Esophagus (tissue), 2 donors: ENCODE measurements at regions not wholly inside any gene's neighbourhood (a gene's known extent, or its start where the extent isn't known, plus 50 kb on each side); places are given as distances from the start of the nearest gene placed in this dataset.

Source experiments
- H3K27ac ChIP-seq, 2 donors: one replicate each; pipeline ENCODE4 v1.5.1; 2013; ENCODE audit warnings: low read depth in 2 of 2, mild to moderate bottlenecking in 2 of 2, inconsistent platforms in 1 of 2, low read length in 1 of 2, moderate library complexity in 1 of 2
- H3K27me3 ChIP-seq, 2 donors: one replicate each; pipeline ENCODE4 v1.6.1; 2013; ENCODE audit warnings: low read length in 2 of 2, control low read depth in 1 of 2, mild to moderate bottlenecking in 1 of 2; ENCODE audit not compliant: insufficient read depth in 2 of 2, control insufficient read depth in 1 of 2
- H3K36me3 ChIP-seq, 2 donors: one replicate each; pipeline ENCODE4 v1.6.1; 2013; ENCODE audit warnings: low read length in 1 of 2; ENCODE audit not compliant: control insufficient read depth in 2 of 2, insufficient read depth in 2 of 2
- H3K4me1 ChIP-seq, 2 donors: one replicate each; pipeline ENCODE4 v1.6.1; 2013; ENCODE audit warnings: low read length in 1 of 2; ENCODE audit not compliant: control insufficient read depth in 2 of 2, insufficient read depth in 2 of 2
- H3K4me3 ChIP-seq, 2 donors: one replicate each; pipeline ENCODE4 v1.5.1; 2013; ENCODE audit warnings: low read length in 2 of 2, mild to moderate bottlenecking in 2 of 2, low read depth in 1 of 2, moderate library complexity in 1 of 2
- H3K9me3 ChIP-seq, 2 donors: one replicate each; pipeline ENCODE4 v1.6.1; 2013; ENCODE audit warnings: mild to moderate bottlenecking in 2 of 2, low read depth in 1 of 2, low read length in 1 of 2, moderate library complexity in 1 of 2; ENCODE audit not compliant: control insufficient read depth in 2 of 2, insufficient read depth in 1 of 2
- WGBS, 2 donors: extraction: QIAGEN DNeasy Blood & Tissue Kit; methylation state at CpG; one replicate each; pipeline ENCODE4 v1.1.7; 2013; 5-methylcytosine and 5-hydroxymethylcytosine counted together
- donor health status: healthy with polysubstance abuse.
- donor health status: Bipolar disorder and iron deficiency.

DNA sequence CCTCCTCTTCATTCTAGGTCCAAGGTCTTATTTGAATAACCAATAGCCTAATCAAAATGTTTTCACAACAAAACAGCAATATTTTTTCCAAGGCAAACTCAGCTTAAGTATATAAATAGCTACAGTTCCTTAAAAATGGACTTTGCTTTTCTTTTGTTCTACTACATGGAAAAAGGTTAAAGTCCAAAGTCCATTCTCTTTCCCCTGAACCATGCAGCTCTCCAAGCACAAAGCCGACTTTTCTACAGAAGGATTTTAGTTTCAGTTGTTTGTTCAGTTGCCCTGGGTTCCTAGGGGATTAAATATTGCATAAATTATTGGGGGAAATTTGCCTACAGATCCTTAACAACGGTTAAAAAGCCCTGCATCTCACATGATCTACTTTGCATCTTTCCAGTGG lies 677.0 kb upstream of the KLF4 start:
- H3K27ac ChIP-seq, result no peak overlapping the region
- 47 to 55% methylated on average over 2 of the region's 2 CpGs for WGBS, 2 donors
- H3K27me3 ChIP-seq, result no peaks in the 10 kb centered on the region
- no peaks in the 10 kb centered on the region for H3K36me3 ChIP-seq
- no peaks in the 10 kb centered on the region for H3K9me3 ChIP-seq
- no peaks in the 10 kb centered on the region for H3K4me1 ChIP-seq
- H3K4me3 ChIP-seq, result no peak overlapping the region

DNA sequence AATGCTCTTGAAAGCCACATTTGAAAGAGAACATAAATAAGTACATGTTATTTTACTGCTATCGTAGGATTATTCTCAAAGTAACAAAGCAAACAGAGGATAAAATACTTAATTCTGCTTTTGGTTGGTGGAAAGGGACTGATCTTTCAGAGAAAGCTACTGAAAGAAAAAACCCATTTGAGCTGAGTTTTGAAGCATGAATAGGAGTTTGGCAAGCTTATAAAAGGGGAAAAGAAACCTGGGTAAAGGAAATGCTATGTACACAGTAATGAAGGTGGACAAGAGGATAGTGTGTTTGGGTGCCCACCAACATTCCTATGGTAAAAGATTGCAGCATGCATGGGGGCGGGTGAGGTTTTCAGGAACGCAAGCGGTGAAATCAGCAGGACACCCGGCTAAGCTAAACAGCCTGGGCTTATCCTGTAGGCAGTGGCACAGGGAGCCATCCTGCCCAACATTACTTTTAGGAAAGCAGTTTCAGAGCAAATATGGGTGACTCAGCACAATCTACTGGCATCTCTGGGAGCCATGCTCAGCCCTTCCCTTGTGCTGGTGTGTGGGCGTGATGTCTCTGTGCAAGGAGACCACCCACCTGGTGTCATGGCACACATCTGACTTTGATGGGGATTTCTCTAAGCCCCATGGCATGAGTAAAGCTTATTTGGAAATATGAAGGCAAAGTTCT lies 673.9 kb upstream of the KLF4 start:
- H3K27me3 ChIP-seq, result no peaks in the 10 kb centered on the region
- H3K4me3 ChIP-seq, result no peak overlapping the region
- H3K36me3 ChIP-seq, result no peaks in the 10 kb centered on the region
- H3K4me1 ChIP-seq, result no peaks in the 10 kb centered on the region
- 83 to 93% methylated on average over 6 of the region's 6 CpGs for WGBS, 2 donors
- no peak overlapping the region for H3K27ac ChIP-seq
- H3K9me3 ChIP-seq, result no peaks in the 10 kb centered on the region

GRCh38 chr9:108162664-108163063 lies 673.1 kb upstream of the KLF4 start:
- Histone ChIP-seq H3K36me3 (no peaks in the 10 kb centered on the region), H3K27ac (no peak overlapping the region), H3K4me1 (no peaks in the 10 kb centered on the region), H3K9me3 (no peaks in the 10 kb centered on the region), H3K27me3 (no peaks in the 10 kb centered on the region), H3K4me3 (no peak overlapping the region)
- 74 to 84% methylated on average over 1 of the region's 1 CpG for WGBS, 2 donors

DNA sequence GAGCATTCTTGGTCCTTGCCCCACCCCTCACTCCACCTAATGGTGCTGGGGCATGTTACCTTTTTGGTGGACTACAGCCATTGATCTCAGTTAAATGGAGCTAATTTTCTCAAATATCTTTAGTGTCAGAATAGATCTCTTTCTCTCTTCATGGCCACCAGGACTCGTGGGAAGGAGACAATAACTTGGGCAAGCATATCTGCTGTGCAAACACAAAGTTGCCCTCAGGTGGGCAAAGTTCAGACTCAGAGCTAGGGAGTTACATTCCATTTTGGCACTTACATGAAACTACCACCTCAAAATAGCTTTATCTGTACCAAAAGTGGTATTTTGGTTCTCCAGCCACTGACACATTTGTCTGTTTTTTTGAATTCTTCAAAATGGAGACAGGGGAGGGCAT lies 671.9 kb upstream of the KLF4 start:
- WGBS, 2 donors, result 46 to 74% methylated on average over 1 of the region's 1 CpG
- Histone ChIP-seq H3K9me3 (no peaks in the 10 kb centered on the region), H3K4me3 (no peak overlapping the region), H3K4me1 (no peaks in the 10 kb centered on the region), H3K27me3 (no peaks in the 10 kb centered on the region), H3K27ac (no peak overlapping the region), H3K36me3 (no peaks in the 10 kb centered on the region)

DNA sequence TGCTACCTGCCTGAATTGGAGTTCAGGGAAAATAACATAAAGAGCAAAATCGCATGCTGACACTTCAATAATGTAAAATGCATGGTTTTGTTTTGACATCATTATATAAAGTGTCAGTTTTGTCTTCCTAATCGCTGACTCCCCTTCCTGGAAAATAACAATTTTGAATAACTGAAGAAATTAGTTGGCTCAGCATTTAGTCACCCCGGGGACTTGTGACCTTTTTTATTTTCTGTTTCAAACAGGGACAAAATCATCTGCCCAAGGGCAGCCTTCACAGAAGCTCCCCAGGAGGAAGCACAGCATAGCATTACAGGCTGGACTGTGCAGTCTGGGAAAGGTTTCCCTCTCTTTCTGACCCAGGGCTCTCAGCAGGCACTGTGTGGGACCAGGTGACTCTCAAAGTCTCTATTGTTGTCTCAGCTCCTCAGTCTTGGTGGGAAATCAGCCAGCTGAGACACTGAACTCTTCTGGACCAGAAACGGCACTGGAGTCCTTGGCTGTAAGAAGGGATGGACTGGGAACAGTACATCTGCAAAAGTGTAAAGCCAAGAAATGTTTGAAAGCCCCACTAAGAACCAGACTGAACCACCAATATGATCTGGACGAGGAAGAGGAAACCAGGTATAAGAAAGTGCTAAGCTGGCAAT lies 671.3 kb upstream of the KLF4 start:
- Histone ChIP-seq H3K9me3 (no peaks in the 10 kb centered on the region), H3K27ac (no peak overlapping the region), H3K27me3 (no peaks in the 10 kb centered on the region), H3K4me1 (no peaks in the 10 kb centered on the region), H3K36me3 (no peaks in the 10 kb centered on the region), H3K4me3 (no peak overlapping the region)
- WGBS, 2 donors, result 54 to 68% methylated on average over 5 of the region's 5 CpGs

DNA sequence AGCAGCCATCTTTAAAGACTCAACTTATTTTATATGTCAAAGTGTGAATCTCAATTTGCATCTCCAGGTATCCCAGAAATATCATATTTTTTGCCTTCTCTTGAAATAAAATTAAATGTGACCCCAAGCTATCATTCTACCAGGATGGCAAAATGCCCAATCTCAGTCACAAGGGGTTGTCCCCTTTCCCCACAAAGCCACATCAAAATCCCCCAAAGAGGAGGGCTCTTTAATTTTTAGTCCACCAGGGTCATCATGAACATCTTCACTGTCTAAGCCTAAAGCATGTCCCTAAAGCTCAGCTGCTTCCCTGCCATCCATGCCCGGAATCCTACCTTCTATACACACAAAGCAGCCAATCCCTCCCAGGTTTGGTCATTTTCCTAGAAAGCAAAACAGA lies 670.5 kb upstream of the KLF4 start:
- Histone ChIP-seq H3K36me3 (no peaks in the 10 kb centered on the region), H3K9me3 (no peaks in the 10 kb centered on the region), H3K27me3 (no peaks in the 10 kb centered on the region), H3K27ac (no peak overlapping the region), H3K4me1 (no peaks in the 10 kb centered on the region), H3K4me3 (no peak overlapping the region)
- 89 to 96% methylated on average over 1 of the region's 1 CpG for WGBS, 2 donors

- Histone ChIP-seq H3K36me3 (no peaks in the 10 kb centered on the region), H3K27me3 (no peaks in the 10 kb centered on the region), H3K27ac (no peak overlapping the region), H3K4me1 (no peaks in the 10 kb centered on the region), H3K9me3 (no peaks in the 10 kb centered on the region), H3K4me3 (no peak overlapping the region)
- 88 to 90% methylated on average over 4 of the region's 4 CpGs for WGBS, 2 donors
Measured at GRCh38 chr9:108158236-108158995, 668.8 kb upstream of the KLF4 start.

DNA sequence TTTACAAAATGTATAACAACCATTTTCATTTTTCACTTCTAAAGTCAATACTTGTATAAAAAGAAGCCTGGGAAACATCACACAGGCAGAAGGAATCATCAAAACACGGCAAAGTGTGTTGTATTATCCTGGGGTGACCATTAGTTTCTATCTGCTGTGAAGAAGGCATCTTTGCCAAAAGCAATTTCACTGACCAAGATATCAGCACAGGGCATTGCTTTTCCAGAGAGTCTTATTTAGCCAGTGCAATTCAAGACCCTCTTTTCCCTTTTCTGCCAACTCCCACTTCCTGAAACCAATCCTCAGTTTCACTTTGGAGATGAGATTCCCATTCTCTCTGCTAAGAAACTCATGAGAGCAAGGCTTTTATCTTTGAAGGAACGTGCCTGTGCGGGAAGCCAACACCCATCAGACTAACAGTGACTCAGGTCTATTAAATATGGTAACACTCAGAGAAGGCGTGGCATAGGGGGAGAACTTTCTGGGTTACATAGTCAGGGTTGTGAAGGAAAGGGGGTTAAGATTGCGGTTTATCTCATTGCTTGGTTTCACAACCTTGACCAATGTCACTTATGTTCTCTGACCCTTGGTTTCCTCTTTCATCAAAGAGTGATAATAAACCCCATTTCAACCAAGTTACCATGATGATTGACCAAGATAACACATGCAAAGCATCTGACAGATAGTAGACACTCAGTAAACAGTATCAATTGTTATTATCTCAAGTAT lies 666.9 kb upstream of the KLF4 start:
- no peaks in the 10 kb centered on the region for H3K36me3 ChIP-seq
- 61 to 62% methylated on average over 5 of the region's 5 CpGs for WGBS, 2 donors
- H3K4me3 ChIP-seq, result no peak overlapping the region
- no peaks in the 10 kb centered on the region for H3K4me1 ChIP-seq
- no peak overlapping the region for H3K27ac ChIP-seq
- no peaks in the 10 kb centered on the region for H3K9me3 ChIP-seq
- H3K27me3 ChIP-seq, result no peaks in the 10 kb centered on the region

- no peaks in the 10 kb centered on the region for H3K36me3 ChIP-seq
- H3K4me1 ChIP-seq, result no peaks in the 10 kb centered on the region
- no peaks in the 10 kb centered on the region for H3K9me3 ChIP-seq
- 87 to 88% methylated on average over 4 of the region's 4 CpGs for WGBS, 2 donors
- H3K4me3 ChIP-seq, result no peak overlapping the region
- no peak overlapping the region for H3K27ac ChIP-seq
- H3K27me3 ChIP-seq, result no peaks in the 10 kb centered on the region
Measured at GRCh38 chr9:108153416-108153815, 663.8 kb upstream of the KLF4 start.
